Immature natural killer cell (primary cell): ENCODE measurements at regions not wholly inside any gene's neighbourhood (a gene's known extent, or its start where the extent isn't known, plus 50 kb on each side); places are given as distances from the start of the nearest gene placed in this dataset.

ENCODE experiments used
- DNase-seq, 3 donors: peaks; one replicate each; pipeline ENCODE4 v3.0.0; 2022; ENCODE audit warnings: mixed read lengths in 1 of 3
- H3K27ac Mint-ChIP-seq, 6 donors: one replicate each; pipeline ENCODE4 v1.8.0; 2020; ENCODE audit warnings: mixed read lengths in 6 of 6, mild to moderate bottlenecking in 5 of 6, inconsistent platforms in 4 of 6, moderate library complexity in 3 of 6
- H3K27me3 Mint-ChIP-seq, 3 donors: one replicate each; pipeline ENCODE4 v1.8.0; 2020 to 2021; ENCODE audit warnings: low read depth in 3 of 3, mild to moderate bottlenecking in 3 of 3, mixed read lengths in 3 of 3, moderate library complexity in 3 of 3, inconsistent platforms in 1 of 3
- H3K36me3 Mint-ChIP-seq, 3 donors: one replicate each; pipeline ENCODE4 v1.8.0; 2020; ENCODE audit warnings: mixed read lengths in 3 of 3, inconsistent platforms in 2 of 3, mild to moderate bottlenecking in 2 of 3
- H3K4me1 Mint-ChIP-seq, 2 donors: one replicate each; pipeline ENCODE4 v1.8.0; 2020; ENCODE audit warnings: inconsistent platforms in 2 of 2, mild to moderate bottlenecking in 2 of 2, mixed read lengths in 2 of 2, moderate library complexity in 1 of 2
- H3K4me3 Mint-ChIP-seq, 5 donors: one replicate each; pipeline ENCODE4 v1.8.0; 2020; ENCODE audit warnings: mild to moderate bottlenecking in 5 of 5, mixed read lengths in 5 of 5, inconsistent platforms in 3 of 5, moderate library complexity in 3 of 5
- H3K9me3 Mint-ChIP-seq, 6 donors: one replicate each; pipeline ENCODE4 v1.8.0; 2020; ENCODE audit warnings: mild to moderate bottlenecking in 6 of 6, mixed read lengths in 6 of 6, inconsistent platforms in 4 of 6, moderate library complexity in 3 of 6

- Mint-ChIP-seq H3K27me3 (peaks cover 0 to 2% (median 0%) of the 10 kb centered on the region in 3 donors), H3K4me3 (no peak overlapping the region), H3K27ac (no peak overlapping the region), H3K9me3 (peaks cover 4 to 16% (median 6%) of the 10 kb centered on the region in 6 donors), H3K4me1 (no peaks in the 10 kb centered on the region), H3K36me3 (no peaks in the 10 kb centered on the region)
- no peak for DNase-seq
These were observed 134.7 kb upstream of the CDH20 start for GRCh38 chr18:61198486-61198885.

- Mint-ChIP-seq H3K36me3 (no peaks in the 10 kb centered on the region), H3K27ac (no peak overlapping the region), H3K27me3 (peaks cover 0 to 2% (median 0%) of the 10 kb centered on the region in 3 donors), H3K9me3 (peaks cover 0 to 10% (median 5%) of the 10 kb centered on the region in 6 donors), H3K4me3 (no peak overlapping the region), H3K4me1 (no peaks in the 10 kb centered on the region)
- no peak for DNase-seq
These were observed 133.9 kb upstream of the CDH20 start for GRCh38 chr18:61199171-61199848.

GRCh38 chr18:61201511-61201910 is 131.7 kb upstream of the CDH20 start:
- Mint-ChIP-seq H3K9me3 (peaks cover 0 to 10% (median 5%) of the 10 kb centered on the region in 6 donors), H3K4me1 (no peaks in the 10 kb centered on the region), H3K27me3 (peaks cover 0 to 2% (median 0%) of the 10 kb centered on the region in 3 donors), H3K4me3 (no peak overlapping the region), H3K27ac (no peak overlapping the region), H3K36me3 (no peaks in the 10 kb centered on the region)
- no peak for DNase-seq

GRCh38 chr18:61203151-61203550 is 130.1 kb upstream of the CDH20 start:
- Mint-ChIP-seq H3K36me3 (no peaks in the 10 kb centered on the region), H3K27ac (no peak overlapping the region), H3K27me3 (peaks cover 0 to 2% (median 0%) of the 10 kb centered on the region in 3 donors), H3K4me3 (no peak overlapping the region), H3K9me3 (peaks cover 0 to 12% (median 4%) of the 10 kb centered on the region in 6 donors), H3K4me1 (no peaks in the 10 kb centered on the region)
- no peak for DNase-seq

- Mint-ChIP-seq H3K27me3 (peaks cover 0 to 2% (median 0%) of the 10 kb centered on the region in 3 donors), H3K4me1 (no peaks in the 10 kb centered on the region), H3K36me3 (no peaks in the 10 kb centered on the region), H3K4me3 (no peak overlapping the region), H3K27ac (no peak overlapping the region), H3K9me3 (peaks cover 3 to 42% (median 8%) of the 10 kb centered on the region in 6 donors)
- no peak for DNase-seq
These were observed 123.4 kb upstream of the CDH20 start for GRCh38 chr18:61209801-61210200.

GRCh38 chr18:61216051-61216450 is 117.2 kb upstream of the CDH20 start:
- Mint-ChIP-seq H3K27ac (no peak overlapping the region), H3K27me3 (peaks cover 0 to 1% (median 0%) of the 10 kb centered on the region in 3 donors), H3K36me3 (no peaks in the 10 kb centered on the region), H3K4me3 (no peak overlapping the region), H3K4me1 (no peaks in the 10 kb centered on the region), H3K9me3 (peaks cover 2 to 35% (median 13%) of the 10 kb centered on the region in 6 donors)
- no peak for DNase-seq

GRCh38 chr18:61222206-61222605 is 111.0 kb upstream of the CDH20 start:
- peaks cover 6 to 35% (median 17%) of the 10 kb centered on the region in 6 donors for H3K9me3 Mint-ChIP-seq
- H3K27me3 Mint-ChIP-seq: peaks cover 0 to 3% (median 1%) of the 10 kb centered on the region in 3 donors
- DNase-seq: no peak
- H3K4me3 Mint-ChIP-seq: no peak overlapping the region
- H3K27ac Mint-ChIP-seq: no peak overlapping the region
- H3K36me3 Mint-ChIP-seq: no peaks in the 10 kb centered on the region
- no peaks in the 10 kb centered on the region for H3K4me1 Mint-ChIP-seq

- Mint-ChIP-seq H3K9me3 (peaks cover 6 to 35% (median 19%) of the 10 kb centered on the region in 6 donors), H3K27ac (no peak overlapping the region), H3K4me1 (no peaks in the 10 kb centered on the region), H3K4me3 (no peak overlapping the region), H3K27me3 (peaks cover 0 to 3% (median 1%) of the 10 kb centered on the region in 3 donors), H3K36me3 (no peaks in the 10 kb centered on the region)
- no peak for DNase-seq
These were observed 107.9 kb upstream of the CDH20 start for GRCh38 chr18:61225336-61225735.

- Mint-ChIP-seq H3K4me3 (no peak overlapping the region), H3K27ac (no peak overlapping the region), H3K36me3 (no peaks in the 10 kb centered on the region), H3K27me3 (no peaks in the 10 kb centered on the region), H3K4me1 (no peaks in the 10 kb centered on the region), H3K9me3 (peaks cover 3 to 12% (median 5%) of the 10 kb centered on the region in 6 donors)
- DNase-seq: no peak
These were observed 96.7 kb upstream of the CDH20 start for GRCh38 chr18:61236356-61237057.

- Mint-ChIP-seq H3K27ac (no peak overlapping the region), H3K4me1 (no peaks in the 10 kb centered on the region), H3K27me3 (peaks cover 0 to 2% (median 0%) of the 10 kb centered on the region in 3 donors), H3K4me3 (no peak overlapping the region), H3K36me3 (no peaks in the 10 kb centered on the region), H3K9me3 (peaks cover 3 to 12% (median 5%) of the 10 kb centered on the region in 6 donors)
- no peak for DNase-seq
These were observed 95.7 kb upstream of the CDH20 start for GRCh38 chr18:61237529-61237928.

GRCh38 chr18:61239051-61239450 is 94.2 kb upstream of the CDH20 start:
- Mint-ChIP-seq H3K4me1 (no peaks in the 10 kb centered on the region), H3K9me3 (peaks cover 3 to 12% (median 7%) of the 10 kb centered on the region in 6 donors), H3K4me3 (no peak overlapping the region), H3K27me3 (peaks cover 0 to 2% (median 0%) of the 10 kb centered on the region in 3 donors), H3K27ac (no peak overlapping the region), H3K36me3 (no peaks in the 10 kb centered on the region)
- no peak for DNase-seq

- Mint-ChIP-seq H3K27me3 (peaks cover 0 to 2% (median 2%) of the 10 kb centered on the region in 3 donors), H3K9me3 (peaks cover 2 to 12% (median 5%) of the 10 kb centered on the region in 6 donors), H3K27ac (no peak overlapping the region), H3K4me1 (no peaks in the 10 kb centered on the region), H3K4me3 (no peak overlapping the region), H3K36me3 (no peaks in the 10 kb centered on the region)
- no peak for DNase-seq
These were observed 91.9 kb upstream of the CDH20 start for GRCh38 chr18:61241260-61241853.

GRCh38 chr18:61244632-61245031 is 88.6 kb upstream of the CDH20 start:
- no peak overlapping the region for H3K4me3 Mint-ChIP-seq
- no peak overlapping the region for H3K27ac Mint-ChIP-seq
- no peaks in the 10 kb centered on the region for H3K36me3 Mint-ChIP-seq
- DNase-seq: no peak
- no peaks in the 10 kb centered on the region for H3K4me1 Mint-ChIP-seq
- H3K9me3 Mint-ChIP-seq: peaks cover 0 to 8% (median 5%) of the 10 kb centered on the region in 6 donors
- H3K27me3 Mint-ChIP-seq: peaks cover 0 to 2% (median 2%) of the 10 kb centered on the region in 3 donors

- peaks cover 0 to 11% (median 5%) of the 10 kb centered on the region in 6 donors for H3K9me3 Mint-ChIP-seq
- H3K36me3 Mint-ChIP-seq: no peaks in the 10 kb centered on the region
- H3K27me3 Mint-ChIP-seq: peaks cover 0 to 2% (median 2%) of the 10 kb centered on the region in 3 donors
- no peak overlapping the region for H3K4me3 Mint-ChIP-seq
- no peak for DNase-seq
- H3K4me1 Mint-ChIP-seq: no peaks in the 10 kb centered on the region
- H3K27ac Mint-ChIP-seq: no peak overlapping the region
These were observed 88.0 kb upstream of the CDH20 start for GRCh38 chr18:61245276-61245675.
